ENCODE measurements at regions not wholly inside any gene's neighbourhood (a gene's known extent, or its start where the extent isn't known, plus 50 kb on each side); places are given as distances from the start of the nearest gene placed in this dataset.

GRCh38 chr13:84985860-84986259, 813.4 kb downstream of the SLITRK6 start:
- TF ChIP-seq CTCF (IDR thresholded peaks at IDR 0.05; ENCODE audit: borderline replicate concordance, extremely low read depth, low read length, poor library complexity, severe bottlenecking) (no peak), EZH2 (IDR thresholded peaks at IDR 0.05; ENCODE audit: borderline replicate concordance, low read depth, low read length, severe bottlenecking) (no peak)
